Kidney tubule cell (primary cell): ENCODE measurements at regions not wholly inside any gene's neighbourhood (a gene's known extent, or its start where the extent isn't known, plus 50 kb on each side); places are given as distances from the start of the nearest gene placed in this dataset.
A peak's percentile ranks its signal among the peaks of the same experiment; 100 is the strongest.
"Not testable (repeated sequence)": the region's sequence is repeated elsewhere in the genome, so short reads cannot be mapped to it uniquely, and the experiment has no call there.

Experiments used
- DNase-seq: peaks from one replicate; pipeline ENCODE4 v3.0.0-alpha.2; 2018; ENCODE audit warnings: low spot score

- DNase-seq, result peak; percentile 8
Measured at GRCh38 chr6:144689503-144690040, 404.4 kb downstream of the UTRN start.

- no peak for DNase-seq
Measured at GRCh38 chr6:144690133-144690532, 405.0 kb downstream of the UTRN start.

GRCh38 chr6:144690666-144691065 is 405.5 kb downstream of the UTRN start:
- DNase-seq, result no peak

GRCh38 chr6:144692050-144692449 is 406.9 kb downstream of the UTRN start:
- DNase-seq, result not testable (repeated sequence)

GRCh38 chr6:144695858-144696533 is 410.9 kb downstream of the UTRN start:
- no peak for DNase-seq

GRCh38 chr6:144696610-144697368 is 411.7 kb downstream of the UTRN start:
- no peak for DNase-seq

- DNase-seq, result no peak
Measured at GRCh38 chr6:144697369-144697760, 412.2 kb downstream of the UTRN start.

- no peak for DNase-seq
Measured at GRCh38 chr6:144697801-144698200, 412.7 kb downstream of the UTRN start.

- DNase-seq, result no peak
Measured at GRCh38 chr6:144702781-144703180, 417.6 kb downstream of the UTRN start.

- peak; percentile 69 for DNase-seq
Measured at GRCh38 chr6:144710207-144710606, 425.1 kb downstream of the UTRN start.

GRCh38 chr6:144711661-144712060 is 426.5 kb downstream of the UTRN start:
- no peak for DNase-seq

- DNase-seq, result no peak
Measured at GRCh38 chr6:144712541-144712940, 427.4 kb downstream of the UTRN start.

- DNase-seq, result no peak
Measured at GRCh38 chr6:144714021-144714712, 429.0 kb downstream of the UTRN start.

GRCh38 chr6:144715344-144715743 is 430.2 kb downstream of the UTRN start:
- DNase-seq, result peak; percentile 12

- peak; percentile 70 for DNase-seq
Measured at GRCh38 chr6:144718431-144718830, 433.3 kb downstream of the UTRN start.

- no peak for DNase-seq
Measured at GRCh38 chr6:144721232-144721631, 436.1 kb downstream of the UTRN start.

- DNase-seq, result no peak
Measured at GRCh38 chr6:144722154-144722737, 437.1 kb downstream of the UTRN start.

- no peak for DNase-seq
Measured at GRCh38 chr6:144722925-144723324, 437.8 kb downstream of the UTRN start.

GRCh38 chr6:144723431-144723830 is 438.3 kb downstream of the UTRN start:
- no peak for DNase-seq

- DNase-seq, result no peak
Measured at GRCh38 chr6:144724818-144725217, 439.7 kb downstream of the UTRN start.

- peak; percentile 73 for DNase-seq
Measured at GRCh38 chr6:144725736-144726522, 440.8 kb downstream of the UTRN start.

- DNase-seq, result no peak
Measured at GRCh38 chr6:144728804-144729203, 443.7 kb downstream of the UTRN start.
